ENCODE measurements at regions not wholly inside any gene's neighbourhood (a gene's known extent, or its start where the extent isn't known, plus 50 kb on each side); places are given as distances from the start of the nearest gene placed in this dataset.

- TF ChIP-seq ZFPM2 (CRISPR knock-in tag; IDR thresholded peaks at IDR 0.05), result no peak
- no peak for TF ChIP-seq SMC3 (conservative IDR thresholded peaks at IDR 0.05; ENCODE audit: insufficient read depth, low read depth, low read length)
- TF ChIP-seq CCNT2 (IDR thresholded peaks at IDR 0.05; ENCODE audit: borderline replicate concordance, extremely low read depth, insufficient read length, low read depth, low read length), result no peak
- no peak for TF ChIP-seq ZNF717 (CRISPR knock-in tag; IDR thresholded peaks at IDR 0.05)
- TF ChIP-seq SP1 (CRISPR knock-in tag; IDR thresholded peaks at IDR 0.05), result no peak
Observed at GRCh38 chr3:40847551-40847992, 322.8 kb downstream of the ZNF621 start.
